ENCODE measurements at regions not wholly inside any gene's neighbourhood (a gene's known extent, or its start where the extent isn't known, plus 50 kb on each side); places are given as distances from the start of the nearest gene placed in this dataset.

DNA sequence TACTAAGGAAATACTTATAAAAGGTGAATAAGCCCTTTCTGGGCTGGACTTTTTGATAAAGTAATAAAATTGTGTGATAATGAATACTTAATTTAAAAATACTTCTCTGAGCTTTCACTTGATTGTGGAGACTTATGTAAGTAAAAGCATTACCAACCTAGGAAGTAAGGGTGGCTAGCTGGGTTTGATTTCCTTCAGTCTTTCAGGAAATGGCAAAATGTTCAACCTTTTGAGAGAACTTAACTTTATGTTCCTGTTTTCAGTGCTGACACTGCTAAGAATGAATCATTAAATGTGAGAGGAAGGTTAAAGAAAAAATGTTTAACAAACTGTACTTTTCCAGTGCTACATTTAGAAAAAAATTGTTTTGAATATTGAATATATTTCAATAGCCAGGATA lies 900.3 kb downstream of the METTL15 start:
- DNase-seq, result no peak
- TF ChIP-seq, protein P1, sequence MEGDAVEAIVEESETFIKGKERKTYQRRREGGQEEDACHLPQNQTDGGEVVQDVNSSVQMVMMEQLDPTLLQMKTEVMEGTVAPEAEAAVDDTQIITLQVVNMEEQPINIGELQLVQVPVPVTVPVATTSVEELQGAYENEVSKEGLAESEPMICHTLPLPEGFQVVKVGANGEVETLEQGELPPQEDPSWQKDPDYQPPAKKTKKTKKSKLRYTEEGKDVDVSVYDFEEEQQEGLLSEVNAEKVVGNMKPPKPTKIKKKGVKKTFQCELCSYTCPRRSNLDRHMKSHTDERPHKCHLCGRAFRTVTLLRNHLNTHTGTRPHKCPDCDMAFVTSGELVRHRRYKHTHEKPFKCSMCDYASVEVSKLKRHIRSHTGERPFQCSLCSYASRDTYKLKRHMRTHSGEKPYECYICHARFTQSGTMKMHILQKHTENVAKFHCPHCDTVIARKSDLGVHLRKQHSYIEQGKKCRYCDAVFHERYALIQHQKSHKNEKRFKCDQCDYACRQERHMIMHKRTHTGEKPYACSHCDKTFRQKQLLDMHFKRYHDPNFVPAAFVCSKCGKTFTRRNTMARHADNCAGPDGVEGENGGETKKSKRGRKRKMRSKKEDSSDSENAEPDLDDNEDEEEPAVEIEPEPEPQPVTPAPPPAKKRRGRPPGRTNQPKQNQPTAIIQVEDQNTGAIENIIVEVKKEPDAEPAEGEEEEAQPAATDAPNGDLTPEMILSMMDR (IDR thresholded peaks at IDR 0.05), result no peak
- Mint-ChIP-seq H3K27ac (no peak overlapping the region), H3K4me1 (no peaks in the 10 kb centered on the region), H3K4me3 (no peak overlapping the region), H3K36me3 (ENCODE audit: low read depth) (no peaks in the 10 kb centered on the region), H3K27me3 (ENCODE audit: low read depth, poor library complexity) (peaks cover 12% of the 10 kb centered on the region), H3K9me3 (no peaks in the 10 kb centered on the region)

DNA sequence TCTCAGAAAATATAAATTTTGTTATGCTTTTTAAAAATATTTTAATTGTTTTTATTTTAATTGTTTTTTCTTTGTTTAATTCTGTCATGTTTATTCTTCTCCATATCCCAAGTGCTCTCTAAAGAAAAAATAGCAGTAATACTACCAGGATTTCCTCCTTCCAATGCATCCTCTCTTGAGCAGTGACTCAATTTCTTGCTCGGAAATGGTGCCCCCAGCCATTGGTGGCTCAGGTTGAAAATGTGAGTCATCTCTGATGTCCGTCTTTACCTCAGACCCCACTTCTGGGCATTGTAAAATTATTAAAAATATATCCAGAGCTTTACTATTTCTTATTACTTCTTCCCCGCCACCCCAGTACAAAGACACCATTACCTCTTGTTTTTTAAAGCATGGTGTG lies 898.5 kb downstream of the METTL15 start:
- H3K4me1 Mint-ChIP-seq, result no peaks in the 10 kb centered on the region
- DNase-seq, result no peak
- no peaks in the 10 kb centered on the region for H3K36me3 Mint-ChIP-seq (ENCODE audit: low read depth)
- H3K27ac Mint-ChIP-seq, result no peak overlapping the region
- TF ChIP-seq, protein P1 (IDR thresholded peaks at IDR 0.05), result no peak
- no peak overlapping the region for H3K4me3 Mint-ChIP-seq
- peaks cover 12% of the 10 kb centered on the region for H3K27me3 Mint-ChIP-seq (ENCODE audit: low read depth, poor library complexity)
- no peaks in the 10 kb centered on the region for H3K9me3 Mint-ChIP-seq

DNA sequence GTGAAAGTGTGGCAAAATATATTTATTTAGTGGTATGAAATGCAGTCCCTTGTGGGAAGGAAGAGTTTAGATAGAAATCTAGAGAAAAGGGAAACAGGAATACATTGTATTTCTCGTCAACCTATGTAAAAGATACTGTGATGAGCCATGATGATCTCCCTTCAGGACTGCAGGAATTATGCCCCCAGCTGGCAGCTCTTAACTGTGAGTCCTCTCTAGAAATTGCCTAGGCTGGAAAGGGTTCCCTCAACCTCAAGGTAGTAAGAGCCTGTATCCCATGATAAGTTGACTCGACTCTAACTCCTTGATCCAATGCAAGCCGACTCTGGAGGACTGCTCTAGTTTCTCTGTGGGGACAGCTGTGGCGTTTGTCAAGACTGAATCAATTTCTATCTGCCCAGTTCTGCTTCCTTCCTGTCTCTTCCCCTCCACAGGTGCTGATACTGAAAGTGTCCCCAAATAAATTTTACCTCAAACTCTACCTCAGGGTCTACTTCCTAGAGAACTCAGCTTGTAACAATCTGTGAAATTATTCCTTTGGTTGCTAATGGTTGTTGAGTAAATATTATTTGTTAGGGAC lies 897.3 kb downstream of the METTL15 start:
- Mint-ChIP-seq H3K36me3 (ENCODE audit: low read depth) (no peaks in the 10 kb centered on the region), H3K4me1 (no peaks in the 10 kb centered on the region), H3K4me3 (no peak overlapping the region), H3K9me3 (no peaks in the 10 kb centered on the region), H3K27me3 (ENCODE audit: low read depth, poor library complexity) (peaks cover 15% of the 10 kb centered on the region), H3K27ac (no peak overlapping the region)
- TF ChIP-seq, protein P1 (IDR thresholded peaks at IDR 0.05), result no peak
- no peak for DNase-seq

DNA sequence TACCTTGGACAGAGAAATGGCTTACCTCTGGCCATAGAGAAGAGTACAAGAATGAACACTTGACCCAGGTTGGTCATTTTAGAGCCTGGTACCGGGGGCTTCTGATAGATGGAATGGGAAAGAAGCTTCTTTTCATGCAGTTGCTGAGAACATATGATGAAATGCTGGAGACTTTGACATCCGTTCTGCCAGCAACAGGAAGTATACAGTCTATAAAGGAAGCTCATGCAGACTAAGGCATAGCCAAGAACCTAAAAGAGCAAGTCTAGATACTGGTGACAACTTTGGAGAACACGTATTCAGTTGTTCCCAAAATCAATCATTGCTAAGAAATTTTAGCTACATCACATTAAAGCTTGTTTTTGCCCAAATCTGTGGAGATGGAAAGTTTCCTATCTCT lies 894.6 kb downstream of the METTL15 start:
- TF ChIP-seq, protein P1 (IDR thresholded peaks at IDR 0.05), result no peak
- peaks cover 15% of the 10 kb centered on the region for H3K27me3 Mint-ChIP-seq (ENCODE audit: low read depth, poor library complexity)
- no peaks in the 10 kb centered on the region for H3K36me3 Mint-ChIP-seq (ENCODE audit: low read depth)

DNA sequence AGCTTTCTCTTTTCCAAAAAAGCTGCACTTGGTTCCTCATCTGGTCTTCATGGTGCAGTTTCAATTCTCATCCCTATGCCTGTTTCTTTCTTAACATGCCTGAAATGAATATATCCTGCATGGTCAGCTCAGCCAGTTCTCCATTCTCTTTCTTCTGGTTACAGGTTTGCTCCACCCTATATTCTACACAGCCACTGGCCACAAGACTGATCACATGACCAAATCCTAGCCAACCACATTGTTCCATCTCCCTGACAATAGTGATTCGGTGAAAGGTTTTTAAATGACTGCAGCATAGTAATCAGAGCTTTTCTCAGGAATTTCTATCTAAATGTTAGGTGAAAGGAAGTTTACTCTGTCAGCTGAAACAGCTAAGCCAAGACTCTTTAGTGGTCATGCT lies 891.4 kb downstream of the METTL15 start:
- peaks cover 3% of the 10 kb centered on the region for H3K27me3 Mint-ChIP-seq (ENCODE audit: low read depth, poor library complexity)
- TF ChIP-seq, protein P1 (IDR thresholded peaks at IDR 0.05), result no peak
- no peak overlapping the region for H3K4me3 Mint-ChIP-seq
- no peak overlapping the region for H3K27ac Mint-ChIP-seq
- no peaks in the 10 kb centered on the region for H3K36me3 Mint-ChIP-seq (ENCODE audit: low read depth)
- no peak for DNase-seq
- no peaks in the 10 kb centered on the region for H3K4me1 Mint-ChIP-seq
- H3K9me3 Mint-ChIP-seq, result no peaks in the 10 kb centered on the region

More for the DNA sequence above, 894.6 kb downstream of the METTL15 start:
- Mint-ChIP-seq H3K9me3 (no peaks in the 10 kb centered on the region), H3K4me1 (no peaks in the 10 kb centered on the region), H3K27ac (no peak overlapping the region), H3K4me3 (no peak overlapping the region)
- no peak for DNase-seq

DNA sequence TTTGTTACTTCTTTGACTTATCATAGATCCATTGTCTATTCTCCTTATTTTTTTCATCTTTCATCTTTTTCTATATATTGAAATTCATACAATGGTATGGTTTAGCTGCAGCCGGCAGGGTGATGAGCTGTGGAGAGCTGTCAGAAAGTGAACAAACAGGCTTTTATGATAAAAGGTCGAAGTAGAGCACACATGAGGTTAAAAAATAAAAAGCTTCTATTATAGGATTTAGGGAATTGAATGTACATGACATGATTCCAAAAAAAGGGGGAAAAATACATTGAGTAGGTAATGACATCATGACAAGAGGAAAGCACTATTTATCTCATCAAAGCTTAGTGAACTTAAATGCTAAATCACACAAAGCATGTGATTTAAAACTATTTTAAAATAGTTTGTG lies 884.8 kb downstream of the METTL15 start:
- no peak for DNase-seq
- no peaks in the 10 kb centered on the region for H3K9me3 Mint-ChIP-seq
- TF ChIP-seq, protein P1 (IDR thresholded peaks at IDR 0.05), result no peak
- H3K36me3 Mint-ChIP-seq (ENCODE audit: low read depth), result no peaks in the 10 kb centered on the region
- no peaks in the 10 kb centered on the region for H3K27me3 Mint-ChIP-seq (ENCODE audit: low read depth, poor library complexity)
- no peak overlapping the region for H3K27ac Mint-ChIP-seq
- H3K4me1 Mint-ChIP-seq, result no peaks in the 10 kb centered on the region
- no peak overlapping the region for H3K4me3 Mint-ChIP-seq

All from nephron progenitor cell (in vitro differentiated cells).